ENCODE measurements at regions not wholly inside any gene's neighbourhood (a gene's known extent, or its start where the extent isn't known, plus 50 kb on each side); places are given as distances from the start of the nearest gene placed in this dataset.
"Not testable (repeated sequence)": the region's sequence is repeated elsewhere in the genome, so short reads cannot be mapped to it uniquely, and the experiment has no call there.

- H3K4me3 ChIP-seq (ENCODE audit: low read depth, low read length) = no peak overlapping the region
- no peaks in the 10 kb centered on the region for H3K36me3 ChIP-seq
- no peaks in the 10 kb centered on the region for H3K27me3 ChIP-seq
- no peaks in the 10 kb centered on the region for H3K9me3 ChIP-seq
- peaks cover 11% of the 10 kb centered on the region for H3K4me1 ChIP-seq
- TF ChIP-seq CTCF (IDR thresholded peaks at IDR 0.05; ENCODE audit: low read depth, low read length) = no peak
- peak; percentile 2 for DNase-seq
These were observed 101.6 kb downstream of the PLXNA1 start for GRCh38 chr3:127084401-127084990.

- Histone ChIP-seq H3K27me3 (no peaks in the 10 kb centered on the region), H3K4me1 (peaks cover 15% of the 10 kb centered on the region), H3K4me3 (ENCODE audit: low read depth, low read length) (no peak overlapping the region), H3K36me3 (no peaks in the 10 kb centered on the region), H3K9me3 (no peaks in the 10 kb centered on the region)
- TF ChIP-seq CTCF (IDR thresholded peaks at IDR 0.05; ENCODE audit: low read depth, low read length) = no peak
- no peak for DNase-seq
These were observed 102.7 kb downstream of the PLXNA1 start for GRCh38 chr3:127085576-127085975.

- not testable (repeated sequence) for DNase-seq; H3K9me3 ChIP-seq; H3K4me3 ChIP-seq (ENCODE audit: low read depth, low read length); H3K27me3 ChIP-seq; H3K36me3 ChIP-seq
- peaks cover 21% of the 10 kb centered on the region for H3K4me1 ChIP-seq
These were observed 103.7 kb downstream of the PLXNA1 start for GRCh38 chr3:127086591-127086990.

- no peak for DNase-seq
- Histone ChIP-seq H3K4me3 (ENCODE audit: low read depth, low read length) (no peak overlapping the region), H3K4me1 (peaks cover 21% of the 10 kb centered on the region), H3K27me3 (no peaks in the 10 kb centered on the region), H3K36me3 (no peaks in the 10 kb centered on the region), H3K9me3 (no peaks in the 10 kb centered on the region)
- TF ChIP-seq CTCF (IDR thresholded peaks at IDR 0.05; ENCODE audit: low read depth, low read length) = no peak
These were observed 104.5 kb downstream of the PLXNA1 start for GRCh38 chr3:127087441-127087840.

- Histone ChIP-seq H3K36me3 (no peaks in the 10 kb centered on the region), H3K4me3 (ENCODE audit: low read depth, low read length) (no peak overlapping the region), H3K27me3 (no peaks in the 10 kb centered on the region), H3K9me3 (no peaks in the 10 kb centered on the region), H3K4me1 (peaks cover 21% of the 10 kb centered on the region)
- no peak for TF ChIP-seq CTCF (IDR thresholded peaks at IDR 0.05; ENCODE audit: low read depth, low read length)
- DNase-seq = no peak
These were observed 104.2 kb upstream of the PRR23E start for GRCh38 chr3:127088511-127089351.

GRCh38 chr3:127089486-127090145 is 103.3 kb upstream of the PRR23E start:
- no peak overlapping the region for H3K4me3 ChIP-seq (ENCODE audit: low read depth, low read length)
- no peaks in the 10 kb centered on the region for H3K9me3 ChIP-seq
- no peak for TF ChIP-seq CTCF (IDR thresholded peaks at IDR 0.05; ENCODE audit: low read depth, low read length)
- peaks cover 21% of the 10 kb centered on the region for H3K4me1 ChIP-seq
- H3K27me3 ChIP-seq = no peaks in the 10 kb centered on the region
- peak; percentile 68 for DNase-seq
- no peaks in the 10 kb centered on the region for H3K36me3 ChIP-seq

Data from BE2C (cell line).